DMS153 (cell line): ENCODE measurements at regions not wholly inside any gene's neighbourhood (a gene's known extent, or its start where the extent isn't known, plus 50 kb on each side); places are given as distances from the start of the nearest gene placed in this dataset.
A peak's percentile ranks its signal among the peaks of the same experiment; 100 is the strongest.

Experiments used
- DNase-seq: peaks from one replicate; lab custom pipeline; 2025; lab: John Stamatoyannopoulos, UW

DNA sequence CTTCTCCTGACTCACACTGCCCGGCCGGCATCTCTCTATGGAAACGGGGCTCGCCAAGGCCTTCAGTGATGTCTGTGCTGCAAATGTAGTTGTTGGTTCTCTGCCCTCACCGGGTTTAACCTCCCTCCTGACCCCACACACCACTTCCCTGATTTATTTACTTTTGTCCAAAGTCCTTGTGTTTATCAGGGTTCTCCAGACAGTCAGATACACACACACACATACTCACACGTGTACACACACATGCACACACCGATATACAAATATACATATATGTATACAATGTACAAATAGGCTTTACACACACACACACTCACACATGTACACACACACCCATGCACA, 647.0 kb downstream of the BRD1 start:
- DNase-seq: no peak

- no peak for DNase-seq
These were observed 647.6 kb downstream of the BRD1 start for GRCh38 chr22:49179886-49180682.

DNA sequence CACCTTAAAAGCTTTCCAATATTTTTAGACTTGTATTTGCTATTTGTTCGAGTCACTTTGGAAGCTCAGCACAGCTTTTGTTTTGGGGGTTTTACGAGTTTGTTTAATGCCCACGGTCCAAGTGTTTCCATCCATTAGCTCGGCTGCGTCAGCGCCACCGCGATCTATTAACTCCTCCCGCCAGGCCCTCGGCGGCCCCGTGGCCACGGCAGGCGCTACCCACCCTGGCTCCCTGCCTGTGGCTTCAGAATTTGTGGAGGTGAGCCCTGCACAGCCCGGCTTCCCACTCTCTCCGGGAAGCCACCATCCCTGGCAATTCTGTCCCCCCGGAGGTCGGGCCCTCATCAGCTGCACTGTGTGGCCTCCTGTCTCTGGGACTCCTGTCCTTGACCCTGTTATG, 648.5 kb downstream of the BRD1 start:
- DNase-seq: peak; percentile 16

- no peak for DNase-seq
These were observed 649.2 kb downstream of the BRD1 start for GRCh38 chr22:49178246-49179005.

DNA sequence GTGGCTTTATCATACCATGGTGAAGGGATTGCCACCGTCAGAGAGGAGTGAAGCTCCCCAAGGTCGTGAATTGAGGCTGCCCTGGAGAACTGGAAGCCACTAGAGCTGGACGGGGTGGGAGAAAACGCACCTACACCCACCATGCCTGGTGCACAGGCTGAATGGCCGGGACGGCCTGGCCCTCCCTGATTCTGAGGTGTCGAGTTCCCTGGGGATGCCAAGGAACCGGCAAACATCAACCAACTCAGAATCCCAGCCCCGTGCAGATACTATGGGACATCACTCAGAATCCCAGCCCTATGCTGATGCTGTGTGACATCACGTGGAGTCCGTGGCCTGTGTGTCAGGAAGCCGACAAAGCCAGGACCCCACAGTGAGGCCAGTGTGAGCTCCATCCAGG, 650.0 kb downstream of the BRD1 start:
- no peak for DNase-seq

GRCh38 chr22:49176956-49177355, 650.7 kb downstream of the BRD1 start:
- DNase-seq: no peak

- no peak for DNase-seq
These were observed 657.6 kb downstream of the BRD1 start for GRCh38 chr22:49170053-49170452.

GRCh38 chr22:49169074-49169744, 658.5 kb downstream of the BRD1 start:
- DNase-seq: no peak

DNA sequence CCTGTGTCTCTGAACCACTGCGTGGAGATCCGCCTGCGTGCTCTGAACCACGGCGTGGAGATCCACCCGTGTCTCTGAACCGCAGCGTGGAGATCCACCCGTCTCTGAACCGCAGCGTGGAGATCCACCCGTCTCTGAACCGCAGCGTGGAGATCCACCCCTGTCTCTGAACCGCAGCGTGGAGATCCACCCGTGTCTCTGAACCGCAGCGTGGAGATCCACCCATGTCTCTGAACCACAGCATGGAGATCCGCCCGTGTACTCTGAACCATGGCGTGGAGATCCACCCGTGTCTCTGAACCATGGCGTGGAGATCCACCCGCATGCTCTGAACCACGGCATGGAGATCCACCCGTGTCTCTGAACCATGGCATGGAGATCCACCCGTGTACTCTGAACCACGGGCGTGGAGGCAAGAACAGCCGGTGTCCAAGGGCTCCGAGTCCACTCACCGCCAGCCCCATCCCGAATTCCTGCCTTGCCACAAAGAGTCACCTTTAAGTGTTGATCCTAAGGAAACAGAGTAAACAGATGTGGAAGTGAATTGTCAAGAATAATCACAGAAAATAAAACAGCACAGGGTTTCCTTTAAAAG, 659.4 kb downstream of the BRD1 start:
- DNase-seq: no peak

DNA sequence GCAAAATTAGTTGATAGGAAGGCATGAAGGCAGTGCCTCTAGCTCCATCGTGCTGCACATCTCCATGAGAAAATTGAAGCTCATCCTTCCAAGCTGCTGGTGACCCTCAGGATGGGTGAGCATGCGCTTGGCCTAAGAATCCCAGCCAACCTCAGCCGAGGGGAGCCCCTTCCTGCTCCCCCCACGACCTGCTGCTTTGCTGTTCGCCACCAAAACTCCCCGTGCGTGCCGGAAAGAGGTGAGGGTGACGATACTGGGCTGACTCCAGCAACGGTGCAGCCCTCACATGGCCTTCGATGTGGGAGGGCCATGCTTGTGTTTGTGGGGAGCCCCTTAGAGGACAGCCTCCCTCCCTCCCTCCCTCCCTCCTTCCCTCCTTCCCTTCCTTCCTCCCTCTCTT, 660.9 kb downstream of the BRD1 start:
- no peak for DNase-seq

DNA sequence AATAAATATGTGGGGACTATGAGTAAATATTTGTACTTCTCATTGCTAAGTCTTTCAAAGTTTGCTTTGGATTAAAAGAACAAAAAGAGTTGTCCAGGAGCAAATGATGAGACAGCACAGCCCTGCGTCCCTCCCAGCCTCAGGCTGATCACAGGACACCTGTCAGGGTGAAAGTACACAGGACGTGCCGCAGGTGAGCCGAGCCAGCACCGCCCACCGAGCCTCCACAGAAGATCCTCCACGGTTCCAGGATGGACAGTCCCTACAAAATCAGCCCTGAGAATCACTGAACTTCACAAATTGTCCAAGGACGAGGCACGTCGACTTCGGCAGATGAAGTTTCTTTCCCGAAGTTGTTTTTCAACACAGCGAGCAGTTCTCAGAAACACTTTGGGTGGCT, 661.5 kb downstream of the BRD1 start:
- no peak for DNase-seq

GRCh38 chr22:49164773-49165320, 662.8 kb downstream of the BRD1 start:
- DNase-seq: no peak

DNA sequence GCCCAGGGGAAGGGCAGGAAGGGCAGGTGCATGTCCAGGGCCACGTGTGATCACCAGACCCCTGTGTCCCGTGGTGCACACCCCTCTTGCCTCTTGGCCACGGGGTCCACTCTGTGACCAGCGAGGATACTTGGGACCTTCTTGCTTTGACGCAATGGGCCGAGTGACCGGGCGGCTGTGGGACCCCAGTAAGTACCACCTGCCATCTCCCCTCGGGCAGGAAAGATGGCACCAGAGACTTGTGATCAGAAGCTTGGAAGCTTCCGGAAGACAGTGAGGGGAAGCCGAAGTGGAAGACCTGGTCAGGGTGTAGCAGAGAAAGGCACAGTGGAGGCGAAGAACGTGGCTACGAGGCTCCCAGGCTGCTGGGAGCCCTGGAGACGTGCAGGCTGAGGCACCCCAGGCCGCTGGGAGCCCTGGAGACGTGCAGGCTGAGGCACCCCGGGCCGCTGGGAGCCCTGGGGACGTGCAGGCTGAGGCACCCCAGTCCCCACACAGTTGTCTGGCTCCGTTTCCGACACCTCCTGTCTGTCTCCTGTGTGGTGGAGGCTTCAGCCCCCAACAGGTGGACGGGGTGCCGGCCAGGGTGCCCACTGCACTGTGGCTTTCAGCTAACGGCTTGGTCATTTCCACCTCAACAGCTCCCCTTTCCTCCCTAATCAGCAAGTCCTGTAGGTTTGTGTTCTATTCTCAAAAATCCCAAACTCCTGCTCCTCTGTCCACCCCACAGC, 663.5 kb downstream of the BRD1 start:
- no peak for DNase-seq

GRCh38 chr22:49163258-49163959, 664.3 kb downstream of the BRD1 start:
- no peak for DNase-seq

DNA sequence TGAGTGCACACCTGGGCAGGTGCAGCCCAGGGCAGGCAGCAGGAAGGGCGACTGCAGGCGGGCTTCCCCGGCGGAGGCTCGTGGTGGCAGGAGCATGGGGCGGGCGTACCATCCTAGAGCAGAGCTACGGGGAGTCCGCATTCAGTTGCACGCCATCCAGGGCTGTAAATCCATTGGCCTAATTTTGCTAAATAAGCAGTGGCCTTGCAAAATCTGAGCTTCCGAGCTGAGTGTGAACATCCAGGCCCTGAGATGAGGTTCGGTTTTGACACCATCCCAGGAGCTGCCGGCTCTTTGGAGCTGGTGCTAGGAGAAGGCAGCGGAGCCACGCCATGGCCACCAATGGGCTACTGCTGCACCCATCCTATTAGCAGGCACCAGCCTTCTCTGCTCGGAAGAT, 664.8 kb downstream of the BRD1 start:
- DNase-seq: no peak

DNA sequence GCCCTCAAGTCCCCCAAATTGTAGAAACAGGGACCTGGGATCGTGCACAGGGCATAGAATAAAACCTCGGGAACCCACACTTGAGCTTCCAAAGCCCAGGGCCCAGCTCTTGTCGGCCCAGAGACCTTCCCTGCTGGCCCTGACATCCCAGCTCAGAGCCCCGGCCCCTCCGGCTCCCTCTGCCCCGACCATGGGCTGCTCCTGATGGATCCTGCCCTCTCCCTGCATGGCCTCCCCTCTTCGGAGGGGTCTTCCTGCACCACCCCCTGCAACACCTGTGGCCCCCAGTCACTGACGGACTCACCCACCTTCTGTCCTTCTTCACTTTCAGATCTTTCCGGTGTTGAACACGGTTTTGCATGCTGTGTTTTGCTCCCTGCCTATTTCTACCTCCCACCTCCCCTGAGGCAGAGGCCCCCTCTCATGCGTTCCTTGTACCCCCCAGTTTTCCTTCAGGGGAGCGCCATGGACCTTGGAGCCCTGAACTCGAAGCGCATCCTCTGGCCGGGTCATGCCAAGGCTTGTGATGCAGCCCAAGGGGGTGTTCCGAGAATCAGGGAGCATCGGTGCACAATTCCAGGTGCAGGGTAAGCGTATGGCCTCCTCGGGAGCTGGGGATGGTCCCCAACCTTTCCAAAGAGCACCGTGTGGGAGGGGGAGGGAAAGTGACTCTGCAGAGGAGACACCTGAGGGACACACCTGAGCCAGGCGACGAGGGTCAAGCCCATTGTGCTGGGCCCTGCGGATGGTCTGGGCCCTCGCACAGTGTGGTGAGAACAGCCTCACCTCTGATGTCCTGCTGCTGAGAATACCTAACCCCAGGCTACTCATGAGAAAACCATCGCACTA, 666.4 kb downstream of the BRD1 start:
- no peak for DNase-seq

GRCh38 chr22:49160261-49161001, 667.2 kb downstream of the BRD1 start:
- no peak for DNase-seq

DNA sequence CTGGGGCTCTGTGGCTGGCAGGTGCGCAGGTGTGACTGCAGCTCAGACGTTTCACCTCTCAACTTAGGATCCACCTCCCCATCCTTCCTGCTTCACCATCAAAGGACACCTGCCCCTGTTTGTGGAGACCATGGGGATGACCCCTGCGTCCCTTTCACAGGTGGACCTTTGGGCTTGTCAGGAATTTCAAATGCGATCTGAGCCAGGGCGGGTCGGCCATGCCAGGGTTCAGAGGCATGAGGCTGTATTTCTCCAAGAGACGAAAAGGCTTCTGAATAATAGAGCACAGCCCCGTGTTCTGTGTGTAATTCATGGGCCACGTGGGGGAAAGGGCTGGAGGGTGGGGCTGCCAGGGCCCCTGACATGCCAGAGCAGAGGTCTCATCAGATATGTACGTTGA, 668.0 kb downstream of the BRD1 start:
- no peak for DNase-seq
